ENCODE measurements at regions not wholly inside any gene's neighbourhood (a gene's known extent, or its start where the extent isn't known, plus 50 kb on each side); places are given as distances from the start of the nearest gene placed in this dataset.
"Not testable (repeated sequence)": the region's sequence is repeated elsewhere in the genome, so short reads cannot be mapped to it uniquely, and the experiment has no call there.

GRCh38 chr4:66728280-66728679 is 817.0 kb downstream of the CENPC start:
- no peak overlapping the region for H2AK5ac ChIP-seq (ENCODE audit: low read length)
- H3K14ac ChIP-seq (ENCODE audit: low read length): no peak overlapping the region
- DNase-seq: no peak
- H3K23ac ChIP-seq (ENCODE audit: low read length): no peak overlapping the region
- H4K91ac ChIP-seq (ENCODE audit: low read depth, low read length): no peak overlapping the region
- H3K79me2 ChIP-seq (ENCODE audit: control insufficient read depth, insufficient read depth, low read length, poor library complexity): no peaks in the 10 kb centered on the region
- no peak overlapping the region for H4K8ac ChIP-seq (ENCODE audit: low read depth, low read length)
- H2BK120ac ChIP-seq (ENCODE audit: insufficient read depth, low read length, poor library complexity): no peak overlapping the region
- no peak overlapping the region for H3K4me2 ChIP-seq (ENCODE audit: low read length)
- H3K4me3 ChIP-seq (ENCODE audit: low read depth, low read length): no peak overlapping the region
- H3K4ac ChIP-seq (ENCODE audit: low read depth, low read length): no peak overlapping the region
- no peak overlapping the region for H3K9ac ChIP-seq (ENCODE audit: low read length)
- WGBS (ENCODE audit: extremely low coverage, insufficient coverage, insufficient read length): no CpG with 5 or more reads among the region's 2 CpGs
- H3K27ac ChIP-seq (ENCODE audit: low read depth, low read length): no peak overlapping the region
- H3K79me1 ChIP-seq (ENCODE audit: low read length): no peaks in the 10 kb centered on the region
- no peak overlapping the region for H3K18ac ChIP-seq (ENCODE audit: low read length)
- no peaks in the 10 kb centered on the region for H3K27me3 ChIP-seq (ENCODE audit: insufficient read depth, low read length)
- no peaks in the 10 kb centered on the region for H3K4me1 ChIP-seq (ENCODE audit: control insufficient read depth in 1 of 2, insufficient read depth in 2 of 2, low read length in 2 of 2)
- H3K9me3 ChIP-seq (ENCODE audit: insufficient read depth, low read depth, low read length): no peaks in the 10 kb centered on the region
- no peak overlapping the region for H2AFZ ChIP-seq (ENCODE audit: insufficient read depth, low read length, poor library complexity)
- H2BK12ac ChIP-seq (ENCODE audit: low read length): no peak overlapping the region
- no peaks in the 10 kb centered on the region for H3K36me3 ChIP-seq (ENCODE audit: control insufficient read depth in 1 of 2, insufficient read depth in 2 of 2, low read length in 2 of 2)
- no peak overlapping the region for H4K12ac ChIP-seq (ENCODE audit: low read depth, low read length)
- no peak overlapping the region for H2BK5ac ChIP-seq (ENCODE audit: low read depth, low read length, poor library complexity)

GRCh38 chr4:66712301-66712921 is 832.9 kb downstream of the CENPC start:
- DNase-seq: not testable (repeated sequence)

DNA sequence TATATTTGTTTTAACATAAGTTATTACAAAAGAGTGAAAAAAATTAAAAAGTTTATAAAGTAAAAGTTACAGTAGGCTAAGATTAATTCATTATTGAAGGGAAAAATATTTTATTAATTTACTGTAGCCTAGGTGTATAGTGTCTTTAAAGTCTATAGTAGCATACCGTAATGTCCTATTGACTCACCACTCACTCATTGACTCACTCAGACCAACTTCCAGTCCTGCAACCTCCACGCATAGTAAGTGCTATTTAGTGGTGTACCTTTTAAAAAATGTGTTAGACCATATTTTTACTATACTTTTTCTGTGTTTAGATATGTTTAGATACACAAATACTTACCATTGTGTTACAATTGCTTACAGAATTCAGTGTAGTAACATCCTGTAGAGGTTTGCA is 841.1 kb downstream of the CENPC start:
- Histone ChIP-seq H3K79me2 (ENCODE audit: control insufficient read depth, insufficient read depth, low read length, poor library complexity) (no peaks in the 10 kb centered on the region), H3K36me3 (ENCODE audit: control insufficient read depth in 1 of 2, insufficient read depth in 2 of 2, low read length in 2 of 2) (no peaks in the 10 kb centered on the region), H3K79me1 (ENCODE audit: low read length) (no peaks in the 10 kb centered on the region), H2AK5ac (ENCODE audit: low read length) (no peak overlapping the region), H3K27me3 (ENCODE audit: insufficient read depth, low read length) (no peaks in the 10 kb centered on the region), H3K4ac (ENCODE audit: low read depth, low read length) (no peak overlapping the region), H3K4me3 (ENCODE audit: low read depth, low read length) (no peak overlapping the region), H2BK5ac (ENCODE audit: low read depth, low read length, poor library complexity) (no peak overlapping the region), H3K27ac (ENCODE audit: low read depth, low read length) (no peak overlapping the region), H4K12ac (ENCODE audit: low read depth, low read length) (no peak overlapping the region), H2AFZ (ENCODE audit: insufficient read depth, low read length, poor library complexity) (no peak overlapping the region), H2BK120ac (ENCODE audit: insufficient read depth, low read length, poor library complexity) (no peak overlapping the region), H3K14ac (ENCODE audit: low read length) (no peak overlapping the region), H4K8ac (ENCODE audit: low read depth, low read length) (no peak overlapping the region), H4K91ac (ENCODE audit: low read depth, low read length) (no peak overlapping the region), H3K4me1 (ENCODE audit: control insufficient read depth in 1 of 2, insufficient read depth in 2 of 2, low read length in 2 of 2) (no peaks in the 10 kb centered on the region), H3K9ac (ENCODE audit: low read length) (no peak overlapping the region), H3K23ac (ENCODE audit: low read length) (no peak overlapping the region), H2BK12ac (ENCODE audit: low read length) (no peak overlapping the region), H3K18ac (ENCODE audit: low read length) (no peak overlapping the region), H3K9me3 (ENCODE audit: insufficient read depth, low read depth, low read length) (no peaks in the 10 kb centered on the region), H3K4me2 (ENCODE audit: low read length) (no peak overlapping the region)
- DNase-seq: no peak
- no CpG with 5 or more reads among the region's 2 CpGs for WGBS (ENCODE audit: extremely low coverage, insufficient coverage, insufficient read length)

More at GRCh38 chr4:66712301-66712921, 832.9 kb downstream of the CENPC start:
- H3K4me2 ChIP-seq (ENCODE audit: low read length); H3K9me3 ChIP-seq (ENCODE audit: insufficient read depth, low read depth, low read length); H3K4me3 ChIP-seq (ENCODE audit: low read depth, low read length); H3K23ac ChIP-seq (ENCODE audit: low read length); H4K12ac ChIP-seq (ENCODE audit: low read depth, low read length); H3K4ac ChIP-seq (ENCODE audit: low read depth, low read length); H2BK12ac ChIP-seq (ENCODE audit: low read length); H4K8ac ChIP-seq (ENCODE audit: low read depth, low read length); H2AFZ ChIP-seq (ENCODE audit: insufficient read depth, low read length, poor library complexity); H2BK5ac ChIP-seq (ENCODE audit: low read depth, low read length, poor library complexity); H3K18ac ChIP-seq (ENCODE audit: low read length); H3K4me1 ChIP-seq (ENCODE audit: control insufficient read depth in 1 of 2, insufficient read depth in 2 of 2, low read length in 2 of 2); H3K14ac ChIP-seq (ENCODE audit: low read length); H3K79me2 ChIP-seq (ENCODE audit: control insufficient read depth, insufficient read depth, low read length, poor library complexity); H2BK120ac ChIP-seq (ENCODE audit: insufficient read depth, low read length, poor library complexity); H4K91ac ChIP-seq (ENCODE audit: low read depth, low read length); H3K79me1 ChIP-seq (ENCODE audit: low read length); H2AK5ac ChIP-seq (ENCODE audit: low read length); H3K27me3 ChIP-seq (ENCODE audit: insufficient read depth, low read length); H3K9ac ChIP-seq (ENCODE audit: low read length); H3K27ac ChIP-seq (ENCODE audit: low read depth, low read length); H3K36me3 ChIP-seq (ENCODE audit: control insufficient read depth in 1 of 2, insufficient read depth in 2 of 2, low read length in 2 of 2): not testable (repeated sequence)
- no CpG with 5 or more reads among the region's 30 CpGs for WGBS (ENCODE audit: extremely low coverage, insufficient coverage, insufficient read length)

DNA sequence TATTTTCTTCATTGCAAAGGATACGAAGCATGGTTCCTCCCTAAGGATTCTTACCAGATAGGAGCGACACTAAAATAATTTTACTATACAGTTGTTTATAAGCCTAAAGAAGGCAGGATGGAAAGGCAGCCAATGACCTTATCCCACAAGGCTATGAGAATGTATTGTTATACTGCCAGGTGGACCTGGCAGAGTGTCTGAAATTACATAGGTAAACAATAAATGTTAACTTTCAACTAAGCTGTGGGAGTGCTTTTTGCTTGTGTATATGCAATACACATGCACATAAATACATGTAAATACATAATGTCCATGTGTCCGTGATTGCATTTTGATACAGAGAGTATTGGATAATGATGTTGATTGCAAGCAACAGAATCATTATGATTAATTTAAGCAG is 850.6 kb downstream of the CENPC start:
- Histone ChIP-seq H2BK5ac (ENCODE audit: low read depth, low read length, poor library complexity) (no peak overlapping the region), H3K9me3 (ENCODE audit: insufficient read depth, low read depth, low read length) (no peaks in the 10 kb centered on the region), H3K4me1 (ENCODE audit: control insufficient read depth in 1 of 2, insufficient read depth in 2 of 2, low read length in 2 of 2) (no peaks in the 10 kb centered on the region), H2BK12ac (ENCODE audit: low read length) (no peak overlapping the region), H3K23ac (ENCODE audit: low read length) (no peak overlapping the region), H4K8ac (ENCODE audit: low read depth, low read length) (no peak overlapping the region), H3K36me3 (ENCODE audit: control insufficient read depth in 1 of 2, insufficient read depth in 2 of 2, low read length in 2 of 2) (no peaks in the 10 kb centered on the region), H3K79me1 (ENCODE audit: low read length) (no peaks in the 10 kb centered on the region), H3K4ac (ENCODE audit: low read depth, low read length) (no peak overlapping the region), H3K27ac (ENCODE audit: low read depth, low read length) (no peak overlapping the region), H3K4me2 (ENCODE audit: low read length) (no peak overlapping the region), H3K18ac (ENCODE audit: low read length) (no peak overlapping the region), H2BK120ac (ENCODE audit: insufficient read depth, low read length, poor library complexity) (no peak overlapping the region), H4K12ac (ENCODE audit: low read depth, low read length) (no peak overlapping the region), H3K79me2 (ENCODE audit: control insufficient read depth, insufficient read depth, low read length, poor library complexity) (no peaks in the 10 kb centered on the region), H4K91ac (ENCODE audit: low read depth, low read length) (no peak overlapping the region), H3K9ac (ENCODE audit: low read length) (no peak overlapping the region), H3K14ac (ENCODE audit: low read length) (no peak overlapping the region), H3K4me3 (ENCODE audit: low read depth, low read length) (no peak overlapping the region), H2AK5ac (ENCODE audit: low read length) (no peak overlapping the region), H3K27me3 (ENCODE audit: insufficient read depth, low read length) (no peaks in the 10 kb centered on the region), H2AFZ (ENCODE audit: insufficient read depth, low read length, poor library complexity) (no peak overlapping the region)
- no peak for DNase-seq
- no CpG with 5 or more reads among the region's 3 CpGs for WGBS (ENCODE audit: extremely low coverage, insufficient coverage, insufficient read length)
